HepG2 (cell line): ENCODE measurements at regions not wholly inside any gene's neighbourhood (a gene's known extent, or its start where the extent isn't known, plus 50 kb on each side); places are given as distances from the start of the nearest gene placed in this dataset.

Experiments used
- ATAC-seq: fragments of 200-7000 bp; cut with Tn5 transposase; 3 replicates; pipeline ENCODE4 v1.9.1; 2020; ENCODE audit warnings: mild to moderate bottlenecking, moderate library complexity
- BruUV-seq: library from RNA; stranded (reverse); fragments of 400-500 nt; replicated peaks from 2 replicates; lab custom pipeline; 2021; lab: Mats Ljungman, UMichigan
- CTCF ChIA-PET: fragments of 300-600 bp; formaldehyde crosslinking; extraction: SDS; loops from one replicate; lab custom pipeline; 2021; ENCODE audit warnings: low total read pairs, inconsistent platforms, low intra/inter-chr PET ratio; lab: Yijun Ruan, JAX
- POLR2A ChIA-PET: fragments of 350-600 bp; sonication (Branson Sonifier 250); formaldehyde crosslinking; loops from one replicate; lab custom pipeline; 2020; ENCODE audit warnings: antibody characterized with exemption, inconsistent platforms; lab: Yijun Ruan, JAX
- DNase-seq: peaks from one replicate; pipeline ENCODE4 v3.0.0-alpha.2; 2015; ENCODE audit warnings: low spot score
- FAIRE-seq: peaks from 3 replicates; lab custom pipeline; 2011; peaks lifted over from hg19 to GRCh38; lab: Jason Lieb, UNC
- H2AFZ ChIP-seq: one replicate; pipeline ENCODE4 v1.6.1; 2011; ENCODE audit warnings: low read length, inconsistent platforms
- H3K27ac ChIP-seq: fragments of 300-600 bp; 3 replicates; pipeline ENCODE4 v1.8.0; 2011; ENCODE audit warnings: mixed run types, mild to moderate bottlenecking, mixed read lengths, low read length, inconsistent platforms; ENCODE audit not compliant: insufficient read depth; ENCODE audit errors: extremely low read length
- H3K27me3 ChIP-seq, 2 experiments: fragments of 200-600 bp in 1 of 2; 2 replicates in 1 of 2; 3 replicates in 1 of 2; pipeline versions ENCODE4 v1.6.0 to v1.8.0; 2011; ENCODE audit warnings: low read length in 2 of 2, mild to moderate bottlenecking in 2 of 2, moderate library complexity in 2 of 2, inconsistent platforms in 1 of 2; ENCODE audit not compliant: insufficient read depth in 2 of 2, control insufficient read depth in 1 of 2
- H3K36me3 ChIP-seq, 2 experiments: fragments of 200-600 bp in 1 of 2; replicated peaks in 1 of 2; 2 replicates in 1 of 2; 3 replicates in 1 of 2; pipeline versions ENCODE4 v1.5.1 to v1.8.0; 2011; ENCODE audit warnings: low read length in 2 of 2, inconsistent platforms in 1 of 2; ENCODE audit not compliant: insufficient read depth in 2 of 2, control insufficient read depth in 1 of 2
- H3K4me1 ChIP-seq: 2 replicates; pipeline ENCODE4 v1.5.1; 2012; ENCODE audit warnings: low read length, inconsistent platforms; ENCODE audit not compliant: insufficient read depth
- H3K4me2 ChIP-seq: 2 replicates; pipeline ENCODE4 v1.6.0; 2011; ENCODE audit warnings: low read depth, low read length, inconsistent platforms
- H3K4me3 ChIP-seq, 3 experiments: fragments of 200-600 bp in 1 of 3; sonication (generic), shearing (Covaris generic) in 1 of 3; replicated peaks in 1 of 3; 2 replicates each; pipeline ENCODE4 v1.5.1; 2011 to 2016; ENCODE audit warnings: low read length in 3 of 3, inconsistent platforms in 2 of 3, low read depth in 2 of 3, mild to moderate bottlenecking in 2 of 3, control low read depth in 1 of 3, mixed read lengths in 1 of 3; ENCODE audit not compliant: insufficient read depth in 1 of 3
- H3K79me2 ChIP-seq: one replicate; pipeline ENCODE4 v1.6.1; 2011; ENCODE audit warnings: low read length, inconsistent platforms; ENCODE audit not compliant: insufficient read depth
- H3K9ac ChIP-seq: 2 replicates; pipeline ENCODE4 v1.6.0; 2011; ENCODE audit warnings: mild to moderate bottlenecking, low read depth, low read length, inconsistent platforms; ENCODE audit not compliant: insufficient read depth
- H3K9me3 ChIP-seq: 2 replicates; pipeline ENCODE4 v1.5.1; 2012; ENCODE audit warnings: mild to moderate bottlenecking, low read length
- H4K20me1 ChIP-seq: 2 replicates; pipeline ENCODE4 v1.6.0; 2011; ENCODE audit warnings: inconsistent platforms, mild to moderate bottlenecking, low read length, moderate library complexity; ENCODE audit not compliant: insufficient read depth
- BCL6 ChIP-seq: IDR thresholded peaks from 2 replicates; pipeline ENCODE4 v1.6.1; 2016; ENCODE audit warnings: missing genetic modification reagents, missing compliant biosample characterization
- HHEX ChIP-seq: IDR thresholded peaks from 2 replicates; pipeline ENCODE4 v1.6.1; 2016; ENCODE audit warnings: control low read depth
- KAT2B ChIP-seq: fragments of 150-350 bp; IDR thresholded peaks from 2 replicates; pipeline ENCODE4 v1.6.1; 2014; ENCODE audit warnings: low read depth, low read length, borderline replicate concordance
- NBN ChIP-seq: fragments of 450-650 bp; conservative IDR thresholded peaks from 2 replicates; pipeline ENCODE4 v1.6.1; 2017
- POLR2A ChIP-seq, 2 experiments: IDR thresholded peaks; 2 replicates each; pipeline ENCODE4 v1.6.1; 2011; ENCODE audit warnings: low read depth in 2 of 2, low read length in 2 of 2, mild to moderate bottlenecking in 1 of 2, moderate library complexity in 1 of 2; ENCODE audit not compliant: insufficient read depth in 1 of 2
- RNF219 ChIP-seq: sonication (generic); formaldehyde crosslinking; IDR thresholded peaks from 2 replicates; pipeline ENCODE4 v1.5.0; 2020; ENCODE audit warnings: mild to moderate bottlenecking, missing genetic modification reagents
- TIGD3 ChIP-seq: sonication (generic); formaldehyde crosslinking; IDR thresholded peaks from 2 replicates; pipeline ENCODE4 v1.5.1; 2020; ENCODE audit warnings: mild to moderate bottlenecking, missing genetic modification reagents, borderline replicate concordance
- ZMAT5 ChIP-seq: sonication (generic); formaldehyde crosslinking; IDR thresholded peaks from 2 replicates; pipeline ENCODE4 v1.5.0; 2020; ENCODE audit warnings: mild to moderate bottlenecking, low read depth, missing genetic modification reagents, borderline replicate concordance
- ZNF138 ChIP-seq: sonication (generic); formaldehyde crosslinking; IDR thresholded peaks from 2 replicates; pipeline ENCODE4 v1.5.0; 2020; ENCODE audit warnings: mild to moderate bottlenecking, low read depth, missing genetic modification reagents
- ZNF7 ChIP-seq: IDR thresholded peaks from 2 replicates; pipeline ENCODE4 v1.6.1; 2016; ENCODE audit warnings: missing biosample characterization, missing genetic modification reagents
- ZNF737 ChIP-seq: sonication (generic); formaldehyde crosslinking; IDR thresholded peaks from 2 replicates; pipeline ENCODE4 v1.5.0; 2020; ENCODE audit warnings: missing genetic modification reagents, mild to moderate bottlenecking, borderline replicate concordance
- WGBS: methylation state at CpG from one replicate; pipeline ENCODE4 v1.1.6; 2017; ENCODE audit warnings: low lambda C conversion rate; 5-methylcytosine and 5-hydroxymethylcytosine counted together
- in situ Hi-C: cut with HindIII; loops from 2 replicates; pipeline ENCODE4 v1.10.0; 2017; ENCODE audit warnings: low pct_unique_long_range_greater_than_20kb; ENCODE audit not compliant: extremely low pct_ligation_motif_present
- intact Hi-C: fragments of 100-400 bp; cut with micrococcal nuclease; formaldehyde crosslinking; loops from one replicate; pipeline ENCODE4 v1.10.0; 2022; ENCODE audit not compliant: unreplicated experiment

- ATAC-seq: no peak
- POLR2A ChIA-PET: no interaction called here
- in situ Hi-C loops (no loop called here), intact Hi-C loops (no loop called here)
- no peak overlapping the region for H3K4me2 ChIP-seq
- CTCF ChIA-PET: no interaction called here
- H3K36me3 ChIP-seq: no peaks in the 10 kb centered on the region
- H3K4me3 ChIP-seq: no peak overlapping the region
- no peak overlapping the region for H2AFZ ChIP-seq
- WGBS: 19% methylated on average over 2 of the region's 2 CpGs
- no peaks in the 10 kb centered on the region for H3K4me1 ChIP-seq
- no peaks in the 10 kb centered on the region for H3K27me3 ChIP-seq
- no peaks in the 10 kb centered on the region for H4K20me1 ChIP-seq
- H3K79me2 ChIP-seq: no peaks in the 10 kb centered on the region
- H3K9ac ChIP-seq: no peak overlapping the region
- BruUV-seq: no TSS peak
- no peak for DNase-seq
- TF ChIP-seq ZNF737: no peak
- TF ChIP-seq ZMAT5: no peak
- no peak for TF ChIP-seq POLR2A (IDR thresholded peaks at IDR 0.05; ENCODE audit: insufficient read depth in 1 of 2, low read depth in 2 of 2, low read length in 2 of 2)
- no peak for TF ChIP-seq KAT2B
- TF ChIP-seq BCL6 (CRISPR knock-in tag): no peak
- no peak for TF ChIP-seq NBN
- no peak for TF ChIP-seq ZNF7
- TF ChIP-seq HHEX (CRISPR knock-in tag): no peak
- no peak for TF ChIP-seq ZNF138 (CRISPR knock-in tag)
- no peak for TF ChIP-seq TIGD3
- TF ChIP-seq RNF219: no peak
- no peak overlapping the region for H3K27ac ChIP-seq
- no peaks in the 10 kb centered on the region for H3K9me3 ChIP-seq
- FAIRE-seq: no peak
Measured at GRCh38 chr5:58260243-58260642, 199.6 kb downstream of the PLK2 start.
